Caco-2 (cell line): ENCODE measurements at regions not wholly inside any gene's neighbourhood (a gene's known extent, or its start where the extent isn't known, plus 50 kb on each side); places are given as distances from the start of the nearest gene placed in this dataset.

Source experiments
- BruUV-seq: library from RNA; stranded (reverse); fragments of 400-500 nt; replicated peaks from 2 replicates; lab custom pipeline; 2021; lab: Mats Ljungman, UMichigan
- CTCF ChIA-PET: fragments of 300-600 bp; sonication (Branson Sonifier 250); formaldehyde crosslinking; loops from one replicate; lab custom pipeline; 2022; ENCODE audit warnings: antibody characterized with exemption; lab: Charles Lee
- POLR2A ChIA-PET: fragments of 300-600 bp; sonication (Branson Sonifier 250); formaldehyde crosslinking; loops from one replicate; lab custom pipeline; 2022; ENCODE audit warnings: antibody characterized with exemption; lab: Charles Lee
- DNase-seq, 2 experiments: peaks; one replicate each; pipeline versions ENCODE4 v3.0.0 to v3.0.0-alpha.2; 2020 to 2022
- H3K27me3 ChIP-seq: replicated peaks from 2 replicates; pipeline ENCODE4 v1.6.0; 2011; ENCODE audit warnings: low read length; ENCODE audit not compliant: control insufficient read depth, insufficient read depth
- H3K36me3 ChIP-seq: 2 replicates; pipeline ENCODE4 v1.5.1; 2011; ENCODE audit warnings: low read length; ENCODE audit not compliant: control insufficient read depth, insufficient read depth
- H3K4me1 ChIP-seq: fragments of 250-450 bp; sonication (Bioruptor Pico); 2 replicates; pipeline ENCODE4 v1.5.1; 2020; ENCODE audit warnings: mild to moderate bottlenecking
- H3K4me3 ChIP-seq: 2 replicates; pipeline ENCODE4 v1.5.1; 2011; ENCODE audit warnings: low read depth, mild to moderate bottlenecking, control low read depth, low read length
- H3K9me3 ChIP-seq: fragments of 250-450 bp; sonication (Bioruptor Pico); 2 replicates; pipeline ENCODE4 v1.5.1; 2020; ENCODE audit warnings: mild to moderate bottlenecking, moderate library complexity
- H3K27ac Mint-ChIP-seq: one replicate; pipeline ENCODE4 v1.8.0; 2022; ENCODE audit warnings: mixed read lengths; ENCODE audit not compliant: unreplicated experiment
- H3K27me3 Mint-ChIP-seq: one replicate; pipeline ENCODE4 v1.8.0; 2022; ENCODE audit warnings: mixed read lengths; ENCODE audit not compliant: insufficient read depth, unreplicated experiment
- H3K36me3 Mint-ChIP-seq: one replicate; pipeline ENCODE4 v1.8.0; 2022; ENCODE audit warnings: mild to moderate bottlenecking, mixed read lengths; ENCODE audit not compliant: insufficient read depth, unreplicated experiment
- H3K4me1 Mint-ChIP-seq: one replicate; pipeline ENCODE4 v1.8.0; 2022; ENCODE audit warnings: low read depth, mixed read lengths; ENCODE audit not compliant: unreplicated experiment
- H3K4me3 Mint-ChIP-seq: one replicate; pipeline ENCODE4 v1.8.0; 2022; ENCODE audit warnings: mild to moderate bottlenecking, moderate library complexity, mixed read lengths; ENCODE audit not compliant: unreplicated experiment
- H3K9me3 Mint-ChIP-seq: one replicate; pipeline ENCODE4 v1.8.0; 2022; ENCODE audit warnings: mixed read lengths; ENCODE audit not compliant: unreplicated experiment
- CTCF ChIP-seq, 2 experiments: fragments of 200-600 bp in 1 of 2; IDR thresholded peaks; 1 replicate in 1 of 2; 2 replicates in 1 of 2; pipeline versions ENCODE4 v1.5.1 to v1.8.0; 2011 to 2022; ENCODE audit warnings: antibody characterized with exemption in 1 of 2, control low read depth in 1 of 2, inconsistent platforms in 1 of 2, low read depth in 1 of 2, low read length in 1 of 2, mild to moderate bottlenecking in 1 of 2, moderate library complexity in 1 of 2; ENCODE audit not compliant: insufficient read depth in 1 of 2, severe bottlenecking in 1 of 2, unreplicated experiment in 1 of 2
- intact Hi-C: fragments of 100-400 bp; cut with micrococcal nuclease; formaldehyde crosslinking; loops from one replicate; pipeline ENCODE4 v1.10.0; 2022; ENCODE audit not compliant: unreplicated experiment

DNA sequence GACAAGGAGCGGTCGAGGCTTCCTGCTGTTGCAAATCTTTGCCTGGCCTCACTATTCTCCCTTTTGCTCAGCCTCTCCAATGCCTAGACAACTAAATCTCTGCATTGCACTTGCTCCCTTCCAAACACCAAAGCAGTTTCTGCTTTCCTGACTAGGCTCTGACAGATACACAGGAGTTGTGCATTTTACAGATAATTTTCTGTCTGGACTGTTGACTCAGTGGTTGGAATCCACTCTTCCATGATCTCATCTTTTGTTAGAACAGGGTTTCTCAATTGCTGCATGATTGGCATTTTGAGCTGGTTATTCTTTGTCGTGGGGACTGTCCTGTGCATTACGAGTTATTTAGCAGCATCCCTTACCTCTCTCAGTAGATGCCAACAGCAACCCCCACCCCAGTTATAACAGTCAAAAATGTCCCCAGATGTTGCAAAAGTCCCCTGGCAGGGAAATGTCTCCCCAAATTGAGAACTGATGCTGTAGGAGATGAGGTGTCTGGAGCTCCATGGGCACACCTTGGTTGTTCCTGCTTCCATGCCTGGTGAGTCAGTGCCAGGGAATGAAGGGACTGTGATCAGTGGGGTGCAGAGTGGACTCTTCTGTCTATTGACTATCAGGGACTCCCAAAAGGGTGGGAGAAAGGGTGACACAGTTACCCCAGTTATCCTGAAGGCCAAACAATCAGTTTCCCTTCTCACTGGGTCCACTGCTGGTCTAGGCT is 557.4 kb upstream of the PSMD7 start:
- no peaks in the 10 kb centered on the region for H3K36me3 Mint-ChIP-seq
- BruUV-seq, result no TSS peak
- no peak for TF ChIP-seq CTCF (IDR thresholded peaks at IDR 0.05; ENCODE audit: insufficient read depth in 1 of 2, low read depth in 1 of 2, low read length in 1 of 2, severe bottlenecking in 1 of 2, unreplicated experiment in 1 of 2)
- Histone ChIP-seq H3K4me1 (no peaks in the 10 kb centered on the region), H3K9me3 (no peaks in the 10 kb centered on the region), H3K27me3 (no peaks in the 10 kb centered on the region), H3K4me3 (no peak overlapping the region), H3K36me3 (no peaks in the 10 kb centered on the region)
- ChIA-PET POLR2A (no interaction called here), CTCF (no interaction called here)
- no peak for DNase-seq
- H3K4me3 Mint-ChIP-seq, result no peak overlapping the region
- H3K9me3 Mint-ChIP-seq, result no peaks in the 10 kb centered on the region
- intact Hi-C loops, result no loop called here
- H3K27ac Mint-ChIP-seq, result no peak overlapping the region
- no peaks in the 10 kb centered on the region for H3K4me1 Mint-ChIP-seq
- H3K27me3 Mint-ChIP-seq, result peaks cover 9% of the 10 kb centered on the region

DNA sequence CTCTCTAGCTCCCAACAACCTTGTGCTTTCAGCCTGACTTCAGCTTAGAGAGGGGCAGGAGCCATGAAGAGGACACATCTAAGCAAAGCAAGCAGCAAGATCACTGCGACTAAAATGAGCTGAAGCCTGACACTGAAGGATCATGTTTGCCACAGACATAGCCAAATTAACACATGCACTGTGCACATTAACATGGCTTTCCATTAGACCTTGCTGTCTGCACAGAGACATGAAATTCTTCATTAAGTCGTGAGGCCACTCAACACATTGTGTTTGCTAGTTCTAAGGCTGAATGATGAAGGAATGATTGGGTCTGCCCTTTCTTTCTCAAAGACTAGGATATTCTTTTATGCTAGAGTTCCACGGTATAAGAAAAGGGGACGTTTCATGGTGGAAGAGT is 558.3 kb upstream of the PSMD7 start:
- Mint-ChIP-seq H3K27me3 (peaks cover 9% of the 10 kb centered on the region), H3K9me3 (no peaks in the 10 kb centered on the region), H3K4me3 (no peak overlapping the region), H3K27ac (no peak overlapping the region), H3K36me3 (no peaks in the 10 kb centered on the region), H3K4me1 (no peaks in the 10 kb centered on the region)
- CTCF ChIA-PET, result no interaction called here
- no peak for DNase-seq
- H3K4me1 ChIP-seq, result no peaks in the 10 kb centered on the region
- POLR2A ChIA-PET, result no interaction called here
- H3K9me3 ChIP-seq, result no peaks in the 10 kb centered on the region
- no peak overlapping the region for H3K4me3 ChIP-seq
- no peak for TF ChIP-seq CTCF (IDR thresholded peaks at IDR 0.05; ENCODE audit: insufficient read depth in 1 of 2, low read depth in 1 of 2, low read length in 1 of 2, severe bottlenecking in 1 of 2, unreplicated experiment in 1 of 2)
- BruUV-seq, result no TSS peak
- intact Hi-C loops, result no loop called here
- no peaks in the 10 kb centered on the region for H3K36me3 ChIP-seq
- H3K27me3 ChIP-seq, result no peaks in the 10 kb centered on the region

DNA sequence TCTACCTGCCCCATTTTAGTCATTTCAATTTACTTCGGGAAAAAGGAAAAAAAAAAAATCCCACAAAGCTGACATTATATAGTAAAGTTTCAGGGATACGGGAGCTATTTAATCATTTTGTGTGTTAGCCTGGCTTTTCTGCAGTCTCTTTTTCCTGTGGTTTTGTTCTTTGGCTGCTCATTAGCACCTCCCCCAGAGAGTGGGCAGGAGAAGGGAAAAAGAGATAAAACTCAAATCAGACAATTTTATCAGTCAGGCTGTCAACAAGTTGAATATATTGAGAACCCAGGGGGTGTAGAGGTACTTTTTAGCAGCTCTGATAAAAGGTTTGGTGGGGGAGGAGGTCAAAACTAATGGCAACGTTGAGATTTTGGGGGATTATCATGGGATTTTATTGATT is 559.0 kb upstream of the PSMD7 start:
- Mint-ChIP-seq H3K4me1 (no peaks in the 10 kb centered on the region), H3K27ac (no peak overlapping the region), H3K9me3 (no peaks in the 10 kb centered on the region), H3K27me3 (peaks cover 9% of the 10 kb centered on the region), H3K36me3 (no peaks in the 10 kb centered on the region), H3K4me3 (no peak overlapping the region)
- intact Hi-C loops, result no loop called here
- no TSS peak for BruUV-seq
- CTCF ChIA-PET, result no interaction called here
- Histone ChIP-seq H3K27me3 (no peaks in the 10 kb centered on the region), H3K9me3 (no peaks in the 10 kb centered on the region), H3K4me1 (no peaks in the 10 kb centered on the region), H3K4me3 (no peak overlapping the region), H3K36me3 (no peaks in the 10 kb centered on the region)
- TF ChIP-seq CTCF (IDR thresholded peaks at IDR 0.05; ENCODE audit: insufficient read depth in 1 of 2, low read depth in 1 of 2, low read length in 1 of 2, severe bottlenecking in 1 of 2, unreplicated experiment in 1 of 2), result no peak
- POLR2A ChIA-PET, result no interaction called here
- DNase-seq, result no peak
